Osteoblast (primary cell): ENCODE measurements at regions not wholly inside any gene's neighbourhood (a gene's known extent, or its start where the extent isn't known, plus 50 kb on each side); places are given as distances from the start of the nearest gene placed in this dataset.

ENCODE experiments used
- DNase-seq: peaks from one replicate; pipeline ENCODE4 v3.0.0; 2011; ENCODE audit warnings: low spot score, mixed read lengths; ENCODE audit not compliant: insufficient read length; ENCODE audit errors: missing footprints
- H2AFZ ChIP-seq: 2 replicates; pipeline ENCODE4 v1.6.0; 2011; ENCODE audit warnings: mild to moderate bottlenecking, low read length
- H3K27ac ChIP-seq: 2 replicates; pipeline ENCODE4 v1.5.1; 2011; ENCODE audit warnings: mild to moderate bottlenecking, low read depth, low read length, moderate library complexity
- H3K27me3 ChIP-seq: 2 replicates; pipeline ENCODE4 v1.6.0; 2012; ENCODE audit warnings: mild to moderate bottlenecking, control low read depth, inconsistent platforms, low read length, moderate library complexity; ENCODE audit not compliant: insufficient read depth
- H3K36me3 ChIP-seq: 2 replicates; pipeline ENCODE4 v1.5.1; 2011; ENCODE audit warnings: mild to moderate bottlenecking, low read length, control low read depth, moderate library complexity; ENCODE audit not compliant: insufficient read depth
- H3K4me1 ChIP-seq: 2 replicates; pipeline ENCODE4 v1.5.1; 2011; ENCODE audit warnings: mild to moderate bottlenecking, low read length, control low read depth, moderate library complexity; ENCODE audit not compliant: insufficient read depth
- H3K4me2 ChIP-seq: 2 replicates; pipeline ENCODE4 v1.6.0; 2011; ENCODE audit warnings: mild to moderate bottlenecking, low read length; ENCODE audit not compliant: insufficient read depth
- H3K4me3 ChIP-seq: fragments of 200-600 bp; sonication (generic); 3 replicates; pipeline ENCODE4 v1.5.1; 2012; ENCODE audit warnings: mild to moderate bottlenecking, low read length, inconsistent platforms; ENCODE audit not compliant: insufficient read depth
- H3K79me2 ChIP-seq: 2 replicates; pipeline ENCODE4 v1.6.0; 2012; ENCODE audit warnings: mild to moderate bottlenecking, low read length, control low read depth, inconsistent platforms; ENCODE audit not compliant: insufficient read depth
- H3K9me3 ChIP-seq: 2 replicates; pipeline ENCODE4 v1.5.1; 2011; ENCODE audit warnings: low read depth, low read length, control low read depth
- H4K20me1 ChIP-seq: 2 replicates; pipeline ENCODE4 v1.6.0; 2012; ENCODE audit warnings: mild to moderate bottlenecking, low read length, control low read depth; ENCODE audit not compliant: insufficient read depth
- TF ChIP-seq, protein P1 (sequence below): IDR thresholded peaks from 2 replicates; pipeline ENCODE4 v1.5.1; 2011; ENCODE audit warnings: mild to moderate bottlenecking, low read depth, low read length, moderate library complexity; ENCODE audit errors: extremely low read depth

DNA sequence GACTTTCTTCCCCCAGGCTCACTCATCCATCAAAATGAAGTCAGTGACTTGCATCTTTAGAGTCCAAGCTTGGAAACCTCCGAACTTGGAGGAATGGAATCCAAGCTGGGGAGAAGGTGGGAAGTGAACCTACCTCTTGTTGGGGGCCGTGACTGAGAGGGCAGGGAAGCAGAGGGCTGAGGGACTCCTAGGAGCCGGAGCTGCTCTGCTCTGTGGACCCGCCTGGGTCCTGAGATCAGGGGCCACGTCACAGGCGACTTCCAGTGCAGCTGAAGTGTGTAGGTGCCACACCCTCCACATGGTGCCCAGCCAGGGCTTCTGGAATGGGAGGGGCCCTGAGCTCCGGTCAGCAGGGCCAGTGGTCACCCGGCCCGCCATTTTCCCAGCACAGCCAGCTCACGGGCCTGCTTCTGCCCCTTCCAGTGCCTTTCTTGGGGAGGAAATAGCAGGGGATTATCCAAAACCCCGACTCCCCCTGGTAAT is 63.4 kb upstream of the OTOS start:
- Histone ChIP-seq H4K20me1 (peaks cover 3% of the 10 kb centered on the region), H3K27me3 (peaks cover 46% of the 10 kb centered on the region), H3K36me3 (no peaks in the 10 kb centered on the region), H3K27ac (no peak overlapping the region), H3K4me1 (peaks cover 7% of the 10 kb centered on the region), H3K9me3 (no peaks in the 10 kb centered on the region), H3K79me2 (no peaks in the 10 kb centered on the region), H3K4me2 (no peak overlapping the region), H3K4me3 (no peak overlapping the region), H2AFZ (no peak overlapping the region)
- TF ChIP-seq, protein P1, sequence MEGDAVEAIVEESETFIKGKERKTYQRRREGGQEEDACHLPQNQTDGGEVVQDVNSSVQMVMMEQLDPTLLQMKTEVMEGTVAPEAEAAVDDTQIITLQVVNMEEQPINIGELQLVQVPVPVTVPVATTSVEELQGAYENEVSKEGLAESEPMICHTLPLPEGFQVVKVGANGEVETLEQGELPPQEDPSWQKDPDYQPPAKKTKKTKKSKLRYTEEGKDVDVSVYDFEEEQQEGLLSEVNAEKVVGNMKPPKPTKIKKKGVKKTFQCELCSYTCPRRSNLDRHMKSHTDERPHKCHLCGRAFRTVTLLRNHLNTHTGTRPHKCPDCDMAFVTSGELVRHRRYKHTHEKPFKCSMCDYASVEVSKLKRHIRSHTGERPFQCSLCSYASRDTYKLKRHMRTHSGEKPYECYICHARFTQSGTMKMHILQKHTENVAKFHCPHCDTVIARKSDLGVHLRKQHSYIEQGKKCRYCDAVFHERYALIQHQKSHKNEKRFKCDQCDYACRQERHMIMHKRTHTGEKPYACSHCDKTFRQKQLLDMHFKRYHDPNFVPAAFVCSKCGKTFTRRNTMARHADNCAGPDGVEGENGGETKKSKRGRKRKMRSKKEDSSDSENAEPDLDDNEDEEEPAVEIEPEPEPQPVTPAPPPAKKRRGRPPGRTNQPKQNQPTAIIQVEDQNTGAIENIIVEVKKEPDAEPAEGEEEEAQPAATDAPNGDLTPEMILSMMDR, result no peak
- peak; percentile 26 for DNase-seq

DNA sequence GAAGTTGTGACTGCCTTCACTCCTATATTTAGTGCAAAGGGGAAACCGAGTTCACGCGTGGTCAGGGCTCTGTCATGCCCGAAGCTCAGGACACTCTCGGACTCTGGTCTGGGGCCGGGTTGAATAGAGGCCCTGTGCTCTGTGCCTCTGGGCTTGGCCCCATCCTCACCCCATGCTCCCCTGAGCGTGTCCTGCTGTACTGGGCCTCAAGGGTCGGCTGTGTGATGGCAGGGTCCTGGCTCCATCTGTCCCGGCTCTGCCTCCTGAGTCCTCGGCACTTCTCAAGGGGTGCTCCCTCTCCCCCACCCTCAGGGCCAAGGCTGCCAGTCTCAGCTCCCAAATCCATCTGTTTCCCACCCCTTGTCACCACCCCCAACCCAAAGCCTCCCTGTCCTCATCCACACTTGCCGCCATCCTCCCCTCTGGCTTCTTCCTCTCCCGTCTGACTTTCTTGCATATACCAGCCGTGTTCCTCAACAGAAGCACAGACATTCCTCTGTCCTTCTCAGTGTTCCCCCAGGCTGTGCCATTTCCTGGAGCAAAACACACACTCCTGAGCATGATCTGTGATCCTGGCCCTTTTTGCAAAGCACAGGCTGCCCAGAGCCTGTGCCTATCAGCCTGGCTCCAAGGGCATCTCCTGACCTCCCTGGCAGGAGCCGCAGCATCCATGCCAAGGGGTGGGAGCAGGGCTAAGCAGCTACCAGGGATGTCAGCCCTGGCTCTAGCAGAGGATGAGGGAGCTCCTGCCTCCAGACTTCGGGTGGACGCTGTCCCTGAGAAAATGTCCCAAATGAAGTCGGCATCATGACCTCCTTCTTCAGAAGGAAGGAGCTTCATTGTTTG is 64.2 kb upstream of the OTOS start:
- Histone ChIP-seq H3K4me3 (no peak overlapping the region), H3K27ac (no peak overlapping the region), H3K4me2 (no peak overlapping the region), H4K20me1 (peaks cover 3% of the 10 kb centered on the region), H3K79me2 (no peaks in the 10 kb centered on the region), H3K4me1 (peaks cover 7% of the 10 kb centered on the region), H3K36me3 (no peaks in the 10 kb centered on the region), H2AFZ (no peak overlapping the region), H3K9me3 (no peaks in the 10 kb centered on the region), H3K27me3 (peaks cover 48% of the 10 kb centered on the region)
- peak; percentile 56 for DNase-seq
- TF ChIP-seq, protein P1, result no peak

DNA sequence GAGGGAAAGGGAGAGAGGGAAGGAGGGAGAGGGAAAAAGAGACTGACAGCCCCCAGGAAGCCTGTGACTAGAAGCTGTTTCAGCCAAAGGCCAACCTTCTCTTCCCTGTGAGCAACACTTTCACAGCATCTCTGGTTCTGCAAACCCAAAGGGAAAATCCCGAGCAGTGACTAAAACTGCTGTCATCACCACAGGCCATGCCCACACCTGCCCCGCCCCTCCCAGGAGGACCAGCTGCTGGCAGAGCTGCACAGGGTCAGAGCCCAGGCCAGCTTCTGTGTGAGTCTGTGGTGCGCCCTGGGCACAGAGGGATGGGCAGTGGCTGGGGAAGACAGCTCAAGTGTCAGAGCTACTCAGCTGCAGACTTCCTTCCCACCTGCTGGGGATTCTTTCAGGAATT is 64.9 kb upstream of the OTOS start:
- Histone ChIP-seq H3K27ac (no peak overlapping the region), H3K9me3 (no peaks in the 10 kb centered on the region), H3K27me3 (peaks cover 41% of the 10 kb centered on the region), H3K4me2 (no peak overlapping the region), H3K4me3 (no peak overlapping the region), H3K36me3 (no peaks in the 10 kb centered on the region), H2AFZ (no peak overlapping the region), H3K4me1 (peaks cover 7% of the 10 kb centered on the region), H3K79me2 (no peaks in the 10 kb centered on the region), H4K20me1 (peaks cover 3% of the 10 kb centered on the region)
- DNase-seq, result peak; percentile 97
- TF ChIP-seq, protein P1, result no peak

DNA sequence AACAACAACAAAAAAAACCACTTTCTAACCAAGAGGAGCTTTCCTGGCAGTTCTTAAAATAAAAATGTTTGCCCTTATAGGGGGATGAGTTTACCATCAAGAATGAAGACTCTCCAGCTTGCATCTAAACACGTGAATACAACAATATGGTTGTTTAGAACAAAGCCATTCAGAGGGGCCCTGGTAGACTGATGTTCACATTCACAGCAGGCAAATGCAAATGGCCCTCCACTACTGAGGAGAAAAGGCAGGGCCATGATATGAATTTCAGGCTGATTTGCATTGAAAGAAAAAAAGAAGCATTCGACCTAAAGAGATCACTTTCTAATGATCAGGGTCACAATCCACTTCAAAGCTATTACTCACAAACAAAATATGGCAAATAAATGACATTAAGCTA is 65.3 kb upstream of the OTOS start:
- Histone ChIP-seq H3K36me3 (no peaks in the 10 kb centered on the region), H3K4me3 (no peak overlapping the region), H3K79me2 (no peaks in the 10 kb centered on the region), H3K9me3 (no peaks in the 10 kb centered on the region), H2AFZ (no peak overlapping the region), H3K4me1 (peaks cover 7% of the 10 kb centered on the region), H3K4me2 (no peak overlapping the region), H4K20me1 (peaks cover 3% of the 10 kb centered on the region), H3K27me3 (peaks cover 37% of the 10 kb centered on the region), H3K27ac (no peak overlapping the region)
- TF ChIP-seq, protein P1, result no peak
- DNase-seq, result no peak
